ENCODE measurements at regions not wholly inside any gene's neighbourhood (a gene's known extent, or its start where the extent isn't known, plus 50 kb on each side); places are given as distances from the start of the nearest gene placed in this dataset.

DNA sequence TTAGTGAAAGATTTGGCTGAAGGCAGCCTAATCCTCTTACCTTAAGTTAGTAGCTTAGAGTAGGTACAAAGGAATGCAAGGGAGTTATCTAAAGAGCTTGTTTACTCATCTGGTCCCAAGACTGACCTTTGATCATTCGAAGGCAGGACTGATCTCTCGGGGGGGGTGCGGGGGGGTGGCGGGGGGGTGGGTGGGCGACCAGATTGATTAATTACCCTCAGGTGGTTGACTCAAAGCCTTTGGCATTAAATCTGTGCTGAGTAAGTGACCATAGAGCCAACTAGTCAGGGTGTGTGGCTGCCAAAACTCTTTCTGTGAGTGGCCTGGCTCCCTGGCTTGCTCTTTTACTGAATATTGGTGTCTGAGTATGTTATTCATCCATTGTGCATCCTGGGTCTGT is 731.9 kb upstream of the FBXO33 start:
- ChIA-PET CTCF (no interaction called here), POLR2A (no interaction called here)
- DNase-seq (ENCODE audit: low read depth, low spot score) (no peak), ATAC-seq (no peak)
- no peaks in the 10 kb centered on the region for H3K36me3 ChIP-seq (ENCODE audit: control insufficient read depth, insufficient read depth, low read length)
- H3K27ac ChIP-seq (ENCODE audit: low read length), result no peak overlapping the region
- no TSS peak for BruUV-seq (replicated peaks)
- in situ Hi-C loops (cut with HindIII; ENCODE audit: low pct_unique_long_range_greater_than_20kb, low sequenced_read_pairs) (no loop called here), intact Hi-C loops (cut with micrococcal nuclease; ENCODE audit: unreplicated experiment) (no loop called here)
- no peak overlapping the region for H3K4me3 ChIP-seq (ENCODE audit: low read depth in 2 of 2, low read length in 2 of 2)
- H3K27me3 ChIP-seq (ENCODE audit: control insufficient read depth, insufficient read depth, low read length), result no peaks in the 10 kb centered on the region
- TF ChIP-seq, protein P1, sequence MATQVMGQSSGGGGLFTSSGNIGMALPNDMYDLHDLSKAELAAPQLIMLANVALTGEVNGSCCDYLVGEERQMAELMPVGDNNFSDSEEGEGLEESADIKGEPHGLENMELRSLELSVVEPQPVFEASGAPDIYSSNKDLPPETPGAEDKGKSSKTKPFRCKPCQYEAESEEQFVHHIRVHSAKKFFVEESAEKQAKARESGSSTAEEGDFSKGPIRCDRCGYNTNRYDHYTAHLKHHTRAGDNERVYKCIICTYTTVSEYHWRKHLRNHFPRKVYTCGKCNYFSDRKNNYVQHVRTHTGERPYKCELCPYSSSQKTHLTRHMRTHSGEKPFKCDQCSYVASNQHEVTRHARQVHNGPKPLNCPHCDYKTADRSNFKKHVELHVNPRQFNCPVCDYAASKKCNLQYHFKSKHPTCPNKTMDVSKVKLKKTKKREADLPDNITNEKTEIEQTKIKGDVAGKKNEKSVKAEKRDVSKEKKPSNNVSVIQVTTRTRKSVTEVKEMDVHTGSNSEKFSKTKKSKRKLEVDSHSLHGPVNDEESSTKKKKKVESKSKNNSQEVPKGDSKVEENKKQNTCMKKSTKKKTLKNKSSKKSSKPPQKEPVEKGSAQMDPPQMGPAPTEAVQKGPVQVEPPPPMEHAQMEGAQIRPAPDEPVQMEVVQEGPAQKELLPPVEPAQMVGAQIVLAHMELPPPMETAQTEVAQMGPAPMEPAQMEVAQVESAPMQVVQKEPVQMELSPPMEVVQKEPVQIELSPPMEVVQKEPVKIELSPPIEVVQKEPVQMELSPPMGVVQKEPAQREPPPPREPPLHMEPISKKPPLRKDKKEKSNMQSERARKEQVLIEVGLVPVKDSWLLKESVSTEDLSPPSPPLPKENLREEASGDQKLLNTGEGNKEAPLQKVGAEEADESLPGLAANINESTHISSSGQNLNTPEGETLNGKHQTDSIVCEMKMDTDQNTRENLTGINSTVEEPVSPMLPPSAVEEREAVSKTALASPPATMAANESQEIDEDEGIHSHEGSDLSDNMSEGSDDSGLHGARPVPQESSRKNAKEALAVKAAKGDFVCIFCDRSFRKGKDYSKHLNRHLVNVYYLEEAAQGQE (IDR thresholded peaks at IDR 0.05; ENCODE audit: insufficient read depth in 1 of 2, low read depth in 2 of 2, low read length in 1 of 2), result no peak
- TF ChIP-seq, protein P2, sequence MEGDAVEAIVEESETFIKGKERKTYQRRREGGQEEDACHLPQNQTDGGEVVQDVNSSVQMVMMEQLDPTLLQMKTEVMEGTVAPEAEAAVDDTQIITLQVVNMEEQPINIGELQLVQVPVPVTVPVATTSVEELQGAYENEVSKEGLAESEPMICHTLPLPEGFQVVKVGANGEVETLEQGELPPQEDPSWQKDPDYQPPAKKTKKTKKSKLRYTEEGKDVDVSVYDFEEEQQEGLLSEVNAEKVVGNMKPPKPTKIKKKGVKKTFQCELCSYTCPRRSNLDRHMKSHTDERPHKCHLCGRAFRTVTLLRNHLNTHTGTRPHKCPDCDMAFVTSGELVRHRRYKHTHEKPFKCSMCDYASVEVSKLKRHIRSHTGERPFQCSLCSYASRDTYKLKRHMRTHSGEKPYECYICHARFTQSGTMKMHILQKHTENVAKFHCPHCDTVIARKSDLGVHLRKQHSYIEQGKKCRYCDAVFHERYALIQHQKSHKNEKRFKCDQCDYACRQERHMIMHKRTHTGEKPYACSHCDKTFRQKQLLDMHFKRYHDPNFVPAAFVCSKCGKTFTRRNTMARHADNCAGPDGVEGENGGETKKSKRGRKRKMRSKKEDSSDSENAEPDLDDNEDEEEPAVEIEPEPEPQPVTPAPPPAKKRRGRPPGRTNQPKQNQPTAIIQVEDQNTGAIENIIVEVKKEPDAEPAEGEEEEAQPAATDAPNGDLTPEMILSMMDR (IDR thresholded peaks at IDR 0.05), result no peak
- TF ChIP-seq POLR2AphosphoS5 (IDR thresholded peaks at IDR 0.05; ENCODE audit: low read depth, low read length) (no peak), TCF7L2 (IDR thresholded peaks at IDR 0.05; ENCODE audit: low read depth, low read length) (no peak)
- no peaks in the 10 kb centered on the region for H3K4me1 ChIP-seq (ENCODE audit: control insufficient read depth, insufficient read depth, low read length)
- no peaks in the 10 kb centered on the region for H3K9me3 ChIP-seq (ENCODE audit: control insufficient read depth, insufficient read depth, low read depth, low read length)

DNA sequence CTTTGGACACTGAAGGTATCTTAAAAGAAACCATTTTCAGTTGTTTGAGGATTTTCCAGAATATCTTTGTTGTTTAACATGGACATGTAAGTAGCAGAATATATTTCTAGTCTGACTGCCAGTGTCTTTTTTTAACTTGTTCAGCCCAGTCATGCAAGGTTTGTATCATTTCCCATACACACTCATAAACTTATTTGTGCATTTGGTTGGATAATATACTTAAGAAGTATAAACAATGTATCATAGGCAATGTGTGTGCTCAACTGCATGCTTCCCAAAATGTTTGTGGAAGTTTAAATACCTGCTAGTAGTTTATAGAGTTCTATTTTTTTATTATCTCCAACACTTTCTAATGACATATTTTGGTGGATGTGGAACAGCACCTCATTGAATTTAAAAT is 707.4 kb upstream of the FBXO33 start:
- no peak for DNase-seq (ENCODE audit: low read depth, low spot score)
- H3K9me3 ChIP-seq (ENCODE audit: control insufficient read depth, insufficient read depth, low read depth, low read length), result no peaks in the 10 kb centered on the region
- ATAC-seq, result no peak

More for the DNA sequence above, 707.4 kb upstream of the FBXO33 start:
- intact Hi-C loops (cut with micrococcal nuclease; ENCODE audit: unreplicated experiment), result no loop called here
- no peak overlapping the region for H3K27ac ChIP-seq (ENCODE audit: low read length)
- no TSS peak for BruUV-seq (replicated peaks)
- POLR2A ChIA-PET, result no interaction called here
- H3K27me3 ChIP-seq (ENCODE audit: control insufficient read depth, insufficient read depth, low read length), result no peaks in the 10 kb centered on the region
- no peaks in the 10 kb centered on the region for H3K36me3 ChIP-seq (ENCODE audit: control insufficient read depth, insufficient read depth, low read length)
- TF ChIP-seq, protein P1 (IDR thresholded peaks at IDR 0.05; ENCODE audit: insufficient read depth in 1 of 2, low read depth in 2 of 2, low read length in 1 of 2), result no peak
- no peak for TF ChIP-seq TCF7L2 (IDR thresholded peaks at IDR 0.05; ENCODE audit: low read depth, low read length)
- no peak for TF ChIP-seq SIN3A (IDR thresholded peaks at IDR 0.05; ENCODE audit: borderline replicate concordance, insufficient read depth, low read depth, low read length)
- no peak for TF ChIP-seq POLR2AphosphoS5 (IDR thresholded peaks at IDR 0.05; ENCODE audit: low read depth, low read length)
- TF ChIP-seq, protein P2 (IDR thresholded peaks at IDR 0.05), result no peak
- H3K4me3 ChIP-seq (ENCODE audit: low read depth in 2 of 2, low read length in 2 of 2), result no peak overlapping the region
- in situ Hi-C loops (cut with HindIII; ENCODE audit: low pct_unique_long_range_greater_than_20kb, low sequenced_read_pairs), result no loop called here
- CTCF ChIA-PET, result no interaction called here
- H3K4me1 ChIP-seq (ENCODE audit: control insufficient read depth, insufficient read depth, low read length), result no peaks in the 10 kb centered on the region

Data from Panc1 (cell line).